Ovary (tissue), 3 donors: ENCODE measurements at regions not wholly inside any gene's neighbourhood (a gene's known extent, or its start where the extent isn't known, plus 50 kb on each side); places are given as distances from the start of the nearest gene placed in this dataset.

Source experiments
- EP300 ChIP-seq: sonication (generic); formaldehyde crosslinking; IDR thresholded peaks from one replicate; pipeline ENCODE4 v1.6.1; 2017; ENCODE audit warnings: antibody characterized with exemption
- POLR2A ChIP-seq: fragments of 450-650 bp; IDR thresholded peaks from one replicate; pipeline ENCODE4 v1.6.1; 2017; ENCODE audit warnings: antibody characterized with exemption, mild to moderate bottlenecking, moderate library complexity
- TF ChIP-seq, protein P1 (sequence below), 3 donors: fragments of 450-650 bp in 2 of 3; fragments of 200-600 bp in 1 of 3; IDR thresholded peaks; one replicate each; pipeline versions ENCODE4 v1.5.1 to v1.8.0; 2016 to 2022; ENCODE audit warnings: antibody characterized with exemption in 3 of 3, mild to moderate bottlenecking in 1 of 3
- donor health status: DM: no; HTN: no; CAD: no.

DNA sequence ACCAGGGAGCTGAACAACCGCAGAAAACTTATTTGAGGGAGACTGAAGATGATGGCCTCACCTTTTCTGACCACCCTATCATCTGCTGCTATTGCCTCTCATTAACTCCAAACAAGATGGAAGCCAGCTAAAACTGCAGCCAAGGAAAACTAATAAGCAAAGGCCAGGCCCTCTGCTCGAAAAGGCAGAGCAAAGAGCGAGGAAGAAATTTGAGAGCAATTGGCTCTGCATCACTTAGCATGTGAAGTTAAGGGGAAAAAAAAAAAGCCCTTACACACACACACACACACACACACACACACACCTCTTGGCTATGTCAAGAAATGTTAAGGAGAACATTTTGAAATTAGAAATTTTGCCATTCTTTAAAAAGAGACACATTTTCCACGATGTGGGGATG is 228.1 kb upstream of the CYLC2 start:
- TF ChIP-seq, protein P1, sequence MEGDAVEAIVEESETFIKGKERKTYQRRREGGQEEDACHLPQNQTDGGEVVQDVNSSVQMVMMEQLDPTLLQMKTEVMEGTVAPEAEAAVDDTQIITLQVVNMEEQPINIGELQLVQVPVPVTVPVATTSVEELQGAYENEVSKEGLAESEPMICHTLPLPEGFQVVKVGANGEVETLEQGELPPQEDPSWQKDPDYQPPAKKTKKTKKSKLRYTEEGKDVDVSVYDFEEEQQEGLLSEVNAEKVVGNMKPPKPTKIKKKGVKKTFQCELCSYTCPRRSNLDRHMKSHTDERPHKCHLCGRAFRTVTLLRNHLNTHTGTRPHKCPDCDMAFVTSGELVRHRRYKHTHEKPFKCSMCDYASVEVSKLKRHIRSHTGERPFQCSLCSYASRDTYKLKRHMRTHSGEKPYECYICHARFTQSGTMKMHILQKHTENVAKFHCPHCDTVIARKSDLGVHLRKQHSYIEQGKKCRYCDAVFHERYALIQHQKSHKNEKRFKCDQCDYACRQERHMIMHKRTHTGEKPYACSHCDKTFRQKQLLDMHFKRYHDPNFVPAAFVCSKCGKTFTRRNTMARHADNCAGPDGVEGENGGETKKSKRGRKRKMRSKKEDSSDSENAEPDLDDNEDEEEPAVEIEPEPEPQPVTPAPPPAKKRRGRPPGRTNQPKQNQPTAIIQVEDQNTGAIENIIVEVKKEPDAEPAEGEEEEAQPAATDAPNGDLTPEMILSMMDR (IDR thresholded peaks at IDR 0.05), result no peak
- TF ChIP-seq POLR2A (no peak), EP300 (no peak)
